GM12878 (cell line): ENCODE measurements at regions not wholly inside any gene's neighbourhood (a gene's known extent, or its start where the extent isn't known, plus 50 kb on each side); places are given as distances from the start of the nearest gene placed in this dataset.

Source experiments
- ATAC-seq: fragments of 200-7000 bp; cut with Tn5 transposase; 3 replicates; pipeline ENCODE4 v1.9.1; 2020; ENCODE audit warnings: mild to moderate bottlenecking, moderate library complexity
- BruUV-seq: library from RNA; stranded (reverse); fragments of 400-500 nt; replicated peaks from 2 replicates; lab custom pipeline; 2021; lab: Mats Ljungman, UMichigan
- CTCF ChIA-PET: fragments of 300-600 bp; sonication (Branson Sonifier 250); formaldehyde crosslinking; extraction: SDS; loops from one replicate; lab custom pipeline; 2021; ENCODE audit warnings: inconsistent platforms; lab: Yijun Ruan, JAX
- POLR2A ChIA-PET: fragments of 350-600 bp; formaldehyde crosslinking; extraction: SDS; loops from one replicate; lab custom pipeline; 2021; ENCODE audit warnings: inconsistent platforms; lab: Charles Lee
- RAD21 ChIA-PET: fragments of 300-600 bp; sonication (Branson Sonifier 250); formaldehyde crosslinking; loops from one replicate; lab custom pipeline; 2023; ENCODE audit warnings: antibody characterized with exemption; ENCODE audit not compliant: unreplicated experiment; lab: Charles Lee
- SMC1A ChIA-PET: fragments of 300-600 bp; sonication (Branson Sonifier 250); formaldehyde crosslinking; loops from one replicate; lab custom pipeline; 2023; ENCODE audit not compliant: unreplicated experiment, uncharacterized antibody; lab: Charles Lee
- DNase-seq: peaks from one replicate; pipeline ENCODE4 v3.0.0-alpha.2; 2011; ENCODE audit warnings: low read depth, low spot score
- FAIRE-seq: peaks from 3 replicates; lab custom pipeline; 2011; peaks lifted over from hg19 to GRCh38; lab: Jason Lieb, UNC
- H2AFZ ChIP-seq: 2 replicates; pipeline ENCODE4 v1.6.0; 2011; ENCODE audit warnings: low read depth, low read length, control low read depth; ENCODE audit not compliant: control insufficient read depth
- H3K27ac ChIP-seq: 2 replicates; pipeline ENCODE4 v1.5.1; 2011; ENCODE audit warnings: control low read depth; ENCODE audit not compliant: control insufficient read depth, insufficient read depth
- H3K27me3 ChIP-seq, 2 experiments: replicated peaks in 1 of 2; 2 replicates each; pipeline versions ENCODE4 v1.6.0 to v1.6.1; 2011; ENCODE audit warnings: low read length in 1 of 2; ENCODE audit not compliant: control insufficient read depth in 2 of 2, insufficient read depth in 2 of 2
- H3K36me3 ChIP-seq, 2 experiments: 2 replicates each; pipeline ENCODE4 v1.5.1; 2011; ENCODE audit warnings: low read length in 1 of 2; ENCODE audit not compliant: control insufficient read depth in 2 of 2, insufficient read depth in 2 of 2
- H3K4me1 ChIP-seq: 2 replicates; pipeline ENCODE4 v1.6.1; 2011; ENCODE audit warnings: mild to moderate bottlenecking, low read length, moderate library complexity, mixed read lengths; ENCODE audit not compliant: control insufficient read depth, insufficient read depth
- H3K4me2 ChIP-seq: 2 replicates; pipeline ENCODE4 v1.6.0; 2011; ENCODE audit warnings: control low read depth; ENCODE audit not compliant: control insufficient read depth, insufficient read depth
- H3K4me3 ChIP-seq: fragments of 200-600 bp; sonication (generic); 2 replicates; pipeline ENCODE4 v1.5.1; 2016
- H3K79me2 ChIP-seq: 2 replicates; pipeline ENCODE4 v1.6.0; 2011; ENCODE audit warnings: low read length; ENCODE audit not compliant: control insufficient read depth, insufficient read depth
- H3K9ac ChIP-seq: 2 replicates; pipeline ENCODE4 v1.8.0; 2011; ENCODE audit warnings: low read length, control low read depth, mixed read lengths; ENCODE audit not compliant: control insufficient read depth, insufficient read depth
- H3K9me3 ChIP-seq: replicated peaks from 3 replicates; pipeline ENCODE4 v1.5.1; 2011; ENCODE audit warnings: mild to moderate bottlenecking, low read length; ENCODE audit not compliant: control insufficient read depth, insufficient read depth
- H4K20me1 ChIP-seq: 2 replicates; pipeline ENCODE4 v1.6.0; 2011; ENCODE audit not compliant: control insufficient read depth, insufficient read depth
- CREB1 ChIP-seq: IDR thresholded peaks from 2 replicates; pipeline ENCODE4 v1.6.1; 2012; ENCODE audit warnings: low read depth, mild to moderate bottlenecking, inconsistent platforms
- EP300 ChIP-seq, 2 experiments: fragments of 150-350 bp in 1 of 2; IDR thresholded peaks; 2 replicates each; pipeline ENCODE4 v1.6.1; 2011 to 2012; ENCODE audit warnings: low read depth in 2 of 2, low read length in 2 of 2, borderline replicate concordance in 1 of 2, improper control_type of control experiment in 1 of 2, inconsistent platforms in 1 of 2; ENCODE audit not compliant: control insufficient read depth in 1 of 2
- EZH2 ChIP-seq: IDR thresholded peaks from 2 replicates; pipeline ENCODE4 v1.6.1; 2012; ENCODE audit warnings: low read depth, mild to moderate bottlenecking, control low read depth, inconsistent platforms, low read length, borderline replicate concordance; ENCODE audit not compliant: control insufficient read depth
- FOS ChIP-seq: IDR thresholded peaks from 3 replicates; pipeline ENCODE4 v1.6.1; 2011; ENCODE audit warnings: borderline replicate concordance; ENCODE audit not compliant: insufficient read length; ENCODE audit errors: extremely low read depth
- FOXM1 ChIP-seq: IDR thresholded peaks from 2 replicates; pipeline ENCODE4 v1.6.1; 2012; ENCODE audit warnings: low read depth, mild to moderate bottlenecking, inconsistent platforms, low read length, moderate library complexity
- GABPA ChIP-seq: IDR thresholded peaks from 2 replicates; pipeline ENCODE4 v1.6.1; 2014; ENCODE audit warnings: antibody characterized with exemption, low read depth, mild to moderate bottlenecking, inconsistent platforms
- HDGF ChIP-seq: fragments of 450-650 bp; IDR thresholded peaks from 2 replicates; pipeline ENCODE4 v1.6.1; 2016; ENCODE audit warnings: antibody characterized with exemption
- KLF5 ChIP-seq: fragments of 450-650 bp; IDR thresholded peaks from 2 replicates; pipeline ENCODE4 v1.6.1; 2014; ENCODE audit warnings: mild to moderate bottlenecking; ENCODE audit not compliant: partially characterized antibody
- MTA2 ChIP-seq: fragments of 450-650 bp; IDR thresholded peaks from 2 replicates; pipeline ENCODE4 v1.6.1; 2016; ENCODE audit warnings: low read depth, mild to moderate bottlenecking, moderate library complexity
- MYB ChIP-seq: fragments of 150-350 bp; IDR thresholded peaks from 2 replicates; pipeline ENCODE4 v1.6.1; 2014; ENCODE audit warnings: mild to moderate bottlenecking, low read depth, low read length, borderline replicate concordance
- RUNX3 ChIP-seq: IDR thresholded peaks from 2 replicates; pipeline ENCODE4 v1.6.1; 2012; ENCODE audit warnings: low read length, inconsistent platforms
- SMARCA5 ChIP-seq: fragments of 450-650 bp; IDR thresholded peaks from 2 replicates; pipeline ENCODE4 v1.6.1; 2017; ENCODE audit warnings: mild to moderate bottlenecking
- SMC3 ChIP-seq: IDR thresholded peaks from 2 replicates; pipeline ENCODE4 v1.6.1; 2011; ENCODE audit warnings: low read length, improper control_type of control experiment, borderline replicate concordance
- ZNF622 ChIP-seq: fragments of 450-650 bp; IDR thresholded peaks from 2 replicates; pipeline ENCODE4 v1.6.1; 2017; ENCODE audit warnings: mild to moderate bottlenecking, inconsistent platforms
- WGBS: methylation state at CpG from one replicate; pipeline ENCODE4 v1.1.6; 2016; ENCODE audit warnings: low lambda C conversion rate; ENCODE audit not compliant: insufficient replicate concordance, insufficient coverage; ENCODE audit errors: missing lambda C conversion rate; 5-methylcytosine and 5-hydroxymethylcytosine counted together
- in situ Hi-C: fragments of 300-500 bp; cut with MboI; formaldehyde crosslinking; loops from 9 replicates; pipeline ENCODE4 v1.14.3; 2018; ENCODE audit warnings: mixed read lengths
- intact Hi-C: fragments of 100-400 bp; cut with micrococcal nuclease; formaldehyde crosslinking; loops from one replicate; pipeline ENCODE4 v1.14.2; 2022; ENCODE audit not compliant: unreplicated experiment

GRCh38 chr22:49621601-49622210 is 206.0 kb downstream of the BRD1 start:
- no TSS peak for BruUV-seq
- H3K27me3 ChIP-seq: no peaks in the 10 kb centered on the region
- CTCF ChIA-PET: no interaction called here
- DNase-seq: no peak
- WGBS: 75% methylated on average over 20 of the region's 20 CpGs
- no peak overlapping the region for H2AFZ ChIP-seq
- SMC1A ChIA-PET: no interaction called here
- H3K36me3 ChIP-seq: no peaks in the 10 kb centered on the region; a peak in 2 of 4 replicates
- no peak for TF ChIP-seq SMC3
- TF ChIP-seq FOXM1: no peak
- no peak for TF ChIP-seq RUNX3
- TF ChIP-seq CREB1: no peak
- TF ChIP-seq KLF5: no peak
- no peak for TF ChIP-seq MTA2
- no peak for TF ChIP-seq ZNF622
- TF ChIP-seq MYB: no peak
- TF ChIP-seq EP300 (IDR thresholded peaks at IDR 0.05; ENCODE audit: borderline replicate concordance in 1 of 2, control insufficient read depth in 1 of 2, low read depth in 2 of 2, low read length in 2 of 2): no peak
- TF ChIP-seq GABPA: no peak
- TF ChIP-seq SMARCA5: no peak
- no peak for TF ChIP-seq FOS
- TF ChIP-seq HDGF: no peak
- no peak for TF ChIP-seq EZH2
- TF ChIP-seq, all 136 proteins: peak for 0
- Histone ChIP-seq H3K4me1 (no peaks in the 10 kb centered on the region), H3K27ac (no peak overlapping the region), H3K9ac (no peak overlapping the region), H3K4me2 (no peak overlapping the region), H3K4me3 (no peak overlapping the region), H3K9me3 (no peaks in the 10 kb centered on the region; the same call in 2 of the 3 replicates), H3K79me2 (no peaks in the 10 kb centered on the region), H4K20me1 (no peaks in the 10 kb centered on the region)
- FAIRE-seq (no peak), ATAC-seq (no peak)
- RAD21 ChIA-PET: no interaction called here
- in situ Hi-C loops (no loop called here), intact Hi-C loops (no loop called here)
- POLR2A ChIA-PET: no interaction called here
